WTC11 (cell line): ENCODE measurements at regions not wholly inside any gene's neighbourhood (a gene's known extent, or its start where the extent isn't known, plus 50 kb on each side); places are given as distances from the start of the nearest gene placed in this dataset.

Source experiments
- ATAC-seq: fragments of 200-7000 bp; cut with Tn5 transposase; 2 replicates; pipeline ENCODE4 v1.10.0; 2021; ENCODE audit warnings: mild to moderate bottlenecking, moderate library complexity
- CTCF ChIA-PET: fragments of 300-600 bp; sonication (Branson Sonifier 250); formaldehyde crosslinking; loops from one replicate; lab custom pipeline; 2021; ENCODE audit warnings: antibody characterized with exemption; lab: Charles Lee
- POLR2A ChIA-PET: fragments of 350-600 bp; sonication (Branson Sonifier 250); formaldehyde crosslinking; loops from one replicate; lab custom pipeline; 2021; ENCODE audit warnings: antibody characterized with exemption; lab: Charles Lee
- DNase-seq: peaks from one replicate; pipeline ENCODE4 v3.0.0; 2021; ENCODE audit warnings: low spot score
- H3K27ac Mint-ChIP-seq: 2 replicates; pipeline ENCODE4 v1.8.0; 2021; ENCODE audit warnings: mixed read lengths
- H3K27me3 Mint-ChIP-seq: 2 replicates; pipeline ENCODE4 v1.8.0; 2021; ENCODE audit warnings: low read depth, mild to moderate bottlenecking, moderate library complexity, mixed read lengths
- H3K36me3 Mint-ChIP-seq: 2 replicates; pipeline ENCODE4 v1.8.0; 2021; ENCODE audit warnings: mixed read lengths
- H3K4me1 Mint-ChIP-seq: 2 replicates; pipeline ENCODE4 v1.8.0; 2022; ENCODE audit warnings: mixed read lengths
- H3K4me3 Mint-ChIP-seq: 2 replicates; pipeline ENCODE4 v1.8.0; 2021; ENCODE audit warnings: mild to moderate bottlenecking, moderate library complexity, mixed read lengths
- H3K9me3 Mint-ChIP-seq: 2 replicates; pipeline ENCODE4 v1.8.0; 2021; ENCODE audit warnings: mixed read lengths
- EMX1 ChIP-seq: fragments of 250-450 bp; sonication (Bioruptor Pico); IDR thresholded peaks from 2 replicates; pipeline ENCODE4 v1.8.0; 2021; ENCODE audit warnings: mild to moderate bottlenecking
- ESRRA ChIP-seq: sonication (generic); formaldehyde crosslinking; IDR thresholded peaks from 2 replicates; pipeline ENCODE4 v1.8.1; 2022; ENCODE audit warnings: mild to moderate bottlenecking, missing genetic modification reagents, borderline replicate concordance
- ETV6 ChIP-seq: sonication (generic); formaldehyde crosslinking; IDR thresholded peaks from 2 replicates; pipeline ENCODE4 v1.8.1; 2022; ENCODE audit warnings: mild to moderate bottlenecking, missing genetic modification reagents
- JAZF1 ChIP-seq: fragments of 250-450 bp; sonication (Bioruptor Pico); IDR thresholded peaks from 2 replicates; pipeline ENCODE4 v1.9.0; 2021; ENCODE audit warnings: moderate library complexity, mild to moderate bottlenecking, inconsistent platforms
- MXD4 ChIP-seq: fragments of 250-450 bp; sonication (Bioruptor Pico); IDR thresholded peaks from 2 replicates; pipeline ENCODE4 v1.8.0; 2021; ENCODE audit warnings: mild to moderate bottlenecking, moderate library complexity, borderline replicate concordance
- SMAD3 ChIP-seq: sonication (generic); formaldehyde crosslinking; IDR thresholded peaks from 2 replicates; pipeline ENCODE4 v1.8.0; 2022; ENCODE audit warnings: missing genetic modification reagents, mild to moderate bottlenecking, borderline replicate concordance
- TCF7 ChIP-seq: sonication (generic); formaldehyde crosslinking; IDR thresholded peaks from 2 replicates; pipeline ENCODE4 v1.8.0; 2022; ENCODE audit warnings: mild to moderate bottlenecking, low read depth, missing genetic modification reagents, moderate library complexity
- ZNF121 ChIP-seq: sonication (generic); formaldehyde crosslinking; IDR thresholded peaks from 2 replicates; pipeline ENCODE4 v1.8.0; 2023; ENCODE audit warnings: missing genetic modification reagents
- ZNF138 ChIP-seq: sonication (generic); formaldehyde crosslinking; conservative IDR thresholded peaks from 2 replicates; pipeline ENCODE4 v1.8.1; 2022; ENCODE audit warnings: mild to moderate bottlenecking, moderate library complexity, missing genetic modification reagents
- ZNF263 ChIP-seq: sonication (generic); formaldehyde crosslinking; IDR thresholded peaks from 2 replicates; pipeline ENCODE4 v1.8.1; 2022; ENCODE audit warnings: low read depth, mild to moderate bottlenecking, moderate library complexity, missing genetic modification reagents
- TF ChIP-seq, protein P1 (sequence below): sonication (generic); formaldehyde crosslinking; IDR thresholded peaks from 2 replicates; pipeline ENCODE4 v1.8.1; 2022; ENCODE audit warnings: low read depth, missing genetic modification reagents, borderline replicate concordance
- TF ChIP-seq, protein P2 (sequence below): fragments of 250-450 bp; sonication (Bioruptor Pico); conservative IDR thresholded peaks from 2 replicates; pipeline ENCODE4 v1.9.0; 2021; ENCODE audit warnings: mild to moderate bottlenecking
- TF ChIP-seq, protein P3 (sequence below): fragments of 250-450 bp; sonication (Bioruptor Pico); IDR thresholded peaks from 2 replicates; pipeline ENCODE4 v1.9.0; 2021; ENCODE audit warnings: mild to moderate bottlenecking
- TF ChIP-seq, protein P4 (sequence below): sonication (generic); formaldehyde crosslinking; IDR thresholded peaks from 2 replicates; pipeline ENCODE4 v1.8.0; 2022; ENCODE audit warnings: mild to moderate bottlenecking, missing genetic modification reagents
- TF ChIP-seq, protein P5 (sequence below): sonication (generic); formaldehyde crosslinking; IDR thresholded peaks from 2 replicates; pipeline ENCODE4 v1.8.0; 2023; ENCODE audit warnings: missing genetic modification reagents

DNA sequence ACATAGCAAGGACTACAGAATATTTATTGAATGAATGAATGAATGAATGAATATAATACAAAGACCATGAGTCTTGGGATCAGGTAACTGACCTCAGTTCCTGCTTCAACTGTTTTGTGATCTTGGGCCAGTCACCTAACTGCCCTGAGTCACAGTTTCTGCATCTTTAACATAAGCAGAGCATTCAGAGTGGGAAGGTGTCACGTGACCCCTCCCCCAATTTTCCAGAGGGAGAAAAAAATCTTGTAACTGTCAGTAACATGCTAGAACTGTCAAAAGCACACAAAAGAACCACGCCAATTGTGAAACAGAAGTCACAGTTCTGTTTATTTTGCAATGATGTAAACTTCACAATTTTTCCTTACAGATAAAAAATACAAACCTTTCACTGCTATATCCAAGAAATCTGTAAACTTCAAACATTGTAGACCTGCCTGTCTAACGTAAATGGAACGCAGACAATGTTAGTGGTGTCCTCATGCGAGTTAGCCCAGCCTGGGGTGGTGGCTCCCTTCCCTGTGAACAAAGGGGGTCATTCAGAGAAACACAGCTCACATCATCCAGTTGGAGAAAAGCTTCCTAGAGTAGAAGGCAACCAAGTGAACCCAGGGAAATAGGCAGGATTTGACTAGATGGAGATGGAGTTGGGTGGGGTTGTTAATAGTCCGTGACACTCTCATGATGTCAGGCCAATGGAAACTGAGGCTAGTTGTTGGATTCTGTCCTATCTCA is 211.8 kb upstream of the ZC3H12A start:
- H3K27me3 Mint-ChIP-seq, result no peaks in the 10 kb centered on the region
- ChIA-PET CTCF (no interaction called here), POLR2A (no interaction called here)
- ATAC-seq (no peak), DNase-seq (no peak)
- 0 out of 2 replicates have a peak, but pooled peaks cover 3% of the 10 kb centered on the region for H3K9me3 Mint-ChIP-seq
- H3K27ac Mint-ChIP-seq, result no peak overlapping the region
- TF ChIP-seq, protein P1, sequence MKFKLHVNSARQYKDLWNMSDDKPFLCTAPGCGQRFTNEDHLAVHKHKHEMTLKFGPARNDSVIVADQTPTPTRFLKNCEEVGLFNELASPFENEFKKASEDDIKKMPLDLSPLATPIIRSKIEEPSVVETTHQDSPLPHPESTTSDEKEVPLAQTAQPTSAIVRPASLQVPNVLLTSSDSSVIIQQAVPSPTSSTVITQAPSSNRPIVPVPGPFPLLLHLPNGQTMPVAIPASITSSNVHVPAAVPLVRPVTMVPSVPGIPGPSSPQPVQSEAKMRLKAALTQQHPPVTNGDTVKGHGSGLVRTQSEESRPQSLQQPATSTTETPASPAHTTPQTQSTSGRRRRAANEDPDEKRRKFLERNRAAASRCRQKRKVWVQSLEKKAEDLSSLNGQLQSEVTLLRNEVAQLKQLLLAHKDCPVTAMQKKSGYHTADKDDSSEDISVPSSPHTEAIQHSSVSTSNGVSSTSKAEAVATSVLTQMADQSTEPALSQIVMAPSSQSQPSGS (CRISPR knock-in tag), result no peak
- TF ChIP-seq, protein P2, sequence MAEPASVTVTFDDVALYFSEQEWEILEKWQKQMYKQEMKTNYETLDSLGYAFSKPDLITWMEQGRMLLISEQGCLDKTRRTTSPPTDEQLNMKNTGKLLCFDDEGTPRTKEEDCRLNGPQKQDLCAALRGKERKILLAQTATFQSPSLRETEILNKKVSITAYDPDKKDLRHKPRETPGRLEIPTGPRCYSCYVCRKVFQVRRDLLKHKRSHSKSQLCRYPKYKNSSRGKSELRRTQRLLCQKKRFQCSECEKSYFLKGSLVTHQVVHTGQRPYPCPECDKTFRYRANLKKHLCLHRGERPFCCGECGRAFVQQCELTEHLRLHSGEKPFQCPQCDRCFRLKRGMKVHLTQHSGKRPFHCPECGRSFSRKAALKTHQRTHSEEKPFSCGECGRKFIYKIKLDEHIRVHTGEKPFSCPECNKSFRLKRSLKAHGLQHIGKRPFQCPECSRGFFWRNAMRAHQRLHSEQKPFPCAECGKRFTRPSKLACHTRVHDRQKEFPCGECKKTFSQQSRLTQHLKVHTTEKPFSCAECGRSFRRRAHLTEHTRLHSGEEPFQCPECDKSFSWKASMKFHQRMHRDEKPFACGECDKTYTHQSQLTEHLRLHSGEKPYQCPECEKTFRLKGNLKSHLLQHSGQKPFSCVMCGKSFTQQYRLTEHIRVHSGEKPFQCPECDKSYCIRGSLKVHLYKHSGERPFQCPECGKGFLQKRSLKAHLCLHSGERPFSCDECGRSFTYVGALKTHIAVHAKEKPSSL, result no peak
- H3K36me3 Mint-ChIP-seq, result no peaks in the 10 kb centered on the region
- H3K4me1 Mint-ChIP-seq, result peaks cover 46% of the 10 kb centered on the region
- H3K4me3 Mint-ChIP-seq, result no peak overlapping the region

DNA sequence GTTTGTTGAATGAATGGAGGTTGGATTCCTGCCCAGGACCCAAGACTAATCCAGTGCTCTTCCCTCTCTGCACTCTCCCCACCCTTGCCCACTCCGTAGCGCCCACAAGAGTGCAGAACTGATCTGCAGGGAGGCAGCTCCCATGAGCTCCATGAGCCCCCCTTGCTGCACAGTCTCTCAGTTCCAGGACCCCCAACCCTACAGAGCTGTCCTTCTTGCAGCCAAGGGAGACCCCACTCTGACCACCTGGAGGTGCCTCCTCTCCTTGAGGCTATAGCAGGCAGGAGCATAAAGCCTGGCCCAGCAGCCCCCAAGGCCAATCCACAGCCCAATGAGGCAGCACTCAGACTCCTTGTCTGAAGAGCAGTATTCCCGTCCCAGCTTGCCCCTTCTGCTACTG is 209.2 kb upstream of the ZC3H12A start:
- Mint-ChIP-seq H3K9me3 (0 out of 2 replicates have a peak, but pooled peaks cover 3% of the 10 kb centered on the region), H3K27ac (no peak overlapping the region), H3K4me3 (no peak overlapping the region), H3K27me3 (no peaks in the 10 kb centered on the region), H3K4me1 (peaks cover 44% of the 10 kb centered on the region), H3K36me3 (no peaks in the 10 kb centered on the region)
- POLR2A ChIA-PET, result no interaction called here
- CTCF ChIA-PET, result interaction anchor here (1.3 to 3.2 kb wide), 2 partner anchors 10 to 58 kb away, joined by 3 to 14 read pairs; no protein-coding TSS in a partner anchor
- ATAC-seq (no peak), DNase-seq (no peak)
- TF ChIP-seq EMX1 (CRISPR knock-in tag) (no peak), TCF7 (CRISPR knock-in tag) (no peak), ZNF263 (CRISPR knock-in tag) (no peak), ZNF121 (no peak), MXD4 (CRISPR knock-in tag) (no peak), ETV6 (no peak), ZNF138 (CRISPR knock-in tag) (no peak), JAZF1 (no peak), ESRRA (CRISPR knock-in tag) (no peak), SMAD3 (CRISPR knock-in tag) (no peak)
- TF ChIP-seq, protein P3, sequence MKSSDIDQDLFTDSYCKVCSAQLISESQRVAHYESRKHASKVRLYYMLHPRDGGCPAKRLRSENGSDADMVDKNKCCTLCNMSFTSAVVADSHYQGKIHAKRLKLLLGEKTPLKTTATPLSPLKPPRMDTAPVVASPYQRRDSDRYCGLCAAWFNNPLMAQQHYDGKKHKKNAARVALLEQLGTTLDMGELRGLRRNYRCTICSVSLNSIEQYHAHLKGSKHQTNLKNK (CRISPR knock-in tag), result no peak
- TF ChIP-seq, protein P4, sequence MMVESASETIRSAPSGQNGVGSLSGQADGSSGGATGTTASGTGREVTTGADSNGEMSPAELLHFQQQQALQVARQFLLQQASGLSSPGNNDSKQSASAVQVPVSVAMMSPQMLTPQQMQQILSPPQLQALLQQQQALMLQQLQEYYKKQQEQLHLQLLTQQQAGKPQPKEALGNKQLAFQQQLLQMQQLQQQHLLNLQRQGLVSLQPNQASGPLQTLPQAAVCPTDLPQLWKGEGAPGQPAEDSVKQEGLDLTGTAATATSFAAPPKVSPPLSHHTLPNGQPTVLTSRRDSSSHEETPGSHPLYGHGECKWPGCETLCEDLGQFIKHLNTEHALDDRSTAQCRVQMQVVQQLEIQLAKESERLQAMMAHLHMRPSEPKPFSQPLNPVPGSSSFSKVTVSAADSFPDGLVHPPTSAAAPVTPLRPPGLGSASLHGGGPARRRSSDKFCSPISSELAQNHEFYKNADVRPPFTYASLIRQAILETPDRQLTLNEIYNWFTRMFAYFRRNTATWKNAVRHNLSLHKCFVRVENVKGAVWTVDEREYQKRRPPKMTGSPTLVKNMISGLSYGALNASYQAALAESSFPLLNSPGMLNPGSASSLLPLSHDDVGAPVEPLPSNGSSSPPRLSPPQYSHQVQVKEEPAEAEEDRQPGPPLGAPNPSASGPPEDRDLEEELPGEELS (CRISPR knock-in tag), result no peak
- TF ChIP-seq, protein P5, sequence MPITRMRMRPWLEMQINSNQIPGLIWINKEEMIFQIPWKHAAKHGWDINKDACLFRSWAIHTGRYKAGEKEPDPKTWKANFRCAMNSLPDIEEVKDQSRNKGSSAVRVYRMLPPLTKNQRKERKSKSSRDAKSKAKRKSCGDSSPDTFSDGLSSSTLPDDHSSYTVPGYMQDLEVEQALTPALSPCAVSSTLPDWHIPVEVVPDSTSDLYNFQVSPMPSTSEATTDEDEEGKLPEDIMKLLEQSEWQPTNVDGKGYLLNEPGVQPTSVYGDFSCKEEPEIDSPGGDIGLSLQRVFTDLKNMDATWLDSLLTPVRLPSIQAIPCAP (CRISPR knock-in tag), result no peak
